ENCODE measurements at regions not wholly inside any gene's neighbourhood (a gene's known extent, or its start where the extent isn't known, plus 50 kb on each side); places are given as distances from the start of the nearest gene placed in this dataset.
A peak's percentile ranks its signal among the peaks of the same experiment; 100 is the strongest.

GRCh38 chr7:17535776-17536175, 237.3 kb downstream of the AHR start:
- Histone ChIP-seq H3K4me3 (no peak overlapping the region), H3K79me2 (peaks cover 37% of the 10 kb centered on the region), H3K9me2 (replicated peaks; ENCODE audit: insufficient read depth) (no peaks in the 10 kb centered on the region), H2AFZ (no peak overlapping the region), H3K4me1 (ENCODE audit: insufficient read depth) (no peaks in the 10 kb centered on the region), H3K36me3 (replicated peaks; ENCODE audit: insufficient read depth, low read depth) (no peaks in the 10 kb centered on the region), H4K20me1 (ENCODE audit: insufficient read depth, poor library complexity, severe bottlenecking) (no peaks in the 10 kb centered on the region), H3K27me3 (no peaks in the 10 kb centered on the region), H3K9me3 (ENCODE audit: low read depth) (no peaks in the 10 kb centered on the region), H3K27ac (no peak overlapping the region), H3K4me2 (no peak overlapping the region)
- TF ChIP-seq EZH2 (IDR thresholded peaks at IDR 0.05; ENCODE audit: borderline replicate concordance): no peak
- TF ChIP-seq CTCF (IDR thresholded peaks at IDR 0.05; ENCODE audit: poor library complexity): no peak
- TF ChIP-seq EZH2phosphoT487 (IDR thresholded peaks at IDR 0.05; ENCODE audit: low read depth, severe bottlenecking, unreplicated experiment): no peak
- no peak for DNase-seq (ENCODE audit: low spot score)
- WGBS (ENCODE audit: low lambda C conversion rate, missing lambda C conversion rate): 88% methylated on average over 1 of the region's 1 CpG

- peaks cover 14% of the 10 kb centered on the region for H3K4me1 ChIP-seq (ENCODE audit: insufficient read depth)
- no peaks in the 10 kb centered on the region for H3K36me3 ChIP-seq (replicated peaks; ENCODE audit: insufficient read depth, low read depth)
- no peak for TF ChIP-seq CTCF (IDR thresholded peaks at IDR 0.05; ENCODE audit: poor library complexity)
- no peak for TF ChIP-seq EZH2 (IDR thresholded peaks at IDR 0.05; ENCODE audit: borderline replicate concordance)
- TF ChIP-seq EZH2phosphoT487 (IDR thresholded peaks at IDR 0.05; ENCODE audit: low read depth, severe bottlenecking, unreplicated experiment): no peak
- H3K9me2 ChIP-seq (replicated peaks; ENCODE audit: insufficient read depth): no peaks in the 10 kb centered on the region
- H3K79me2 ChIP-seq: peaks cover 26% of the 10 kb centered on the region
- no peaks in the 10 kb centered on the region for H4K20me1 ChIP-seq (ENCODE audit: insufficient read depth, poor library complexity, severe bottlenecking)
- H3K9me3 ChIP-seq (ENCODE audit: low read depth): no peaks in the 10 kb centered on the region
- no peak overlapping the region for H2AFZ ChIP-seq
- H3K4me2 ChIP-seq: no peak overlapping the region
- no peak for DNase-seq (ENCODE audit: low spot score)
- H3K27ac ChIP-seq: no peak overlapping the region
- H3K4me3 ChIP-seq: no peak overlapping the region
- WGBS (ENCODE audit: low lambda C conversion rate, missing lambda C conversion rate): 98% methylated on average over 2 of the region's 2 CpGs
- H3K27me3 ChIP-seq: no peaks in the 10 kb centered on the region
These were observed 245.9 kb downstream of the AHR start for GRCh38 chr7:17544401-17544800.

- Histone ChIP-seq H3K4me3 (no peak overlapping the region), H3K4me2 (no peak overlapping the region), H3K36me3 (replicated peaks; ENCODE audit: insufficient read depth, low read depth) (no peaks in the 10 kb centered on the region), H3K9me3 (ENCODE audit: low read depth) (no peaks in the 10 kb centered on the region), H3K79me2 (peaks cover 32% of the 10 kb centered on the region), H4K20me1 (ENCODE audit: insufficient read depth, poor library complexity, severe bottlenecking) (no peaks in the 10 kb centered on the region), H3K9me2 (replicated peaks; ENCODE audit: insufficient read depth) (no peaks in the 10 kb centered on the region), H3K4me1 (ENCODE audit: insufficient read depth) (peaks cover 14% of the 10 kb centered on the region), H3K27ac (peak overlapping the region; percentile 48), H2AFZ (no peak overlapping the region), H3K27me3 (no peaks in the 10 kb centered on the region)
- TF ChIP-seq CTCF (IDR thresholded peaks at IDR 0.05; ENCODE audit: poor library complexity) (no peak), EZH2phosphoT487 (IDR thresholded peaks at IDR 0.05; ENCODE audit: low read depth, severe bottlenecking, unreplicated experiment) (no peak), EZH2 (IDR thresholded peaks at IDR 0.05; ENCODE audit: borderline replicate concordance) (no peak)
- DNase-seq (ENCODE audit: low spot score): no peak
These were observed 246.9 kb downstream of the AHR start for GRCh38 chr7:17545348-17545747.

GRCh38 chr7:17546189-17546588, 247.7 kb downstream of the AHR start:
- H3K36me3 ChIP-seq (replicated peaks; ENCODE audit: insufficient read depth, low read depth): no peaks in the 10 kb centered on the region
- H3K4me1 ChIP-seq (ENCODE audit: insufficient read depth): peaks cover 14% of the 10 kb centered on the region
- peaks cover 37% of the 10 kb centered on the region for H3K79me2 ChIP-seq
- DNase-seq (ENCODE audit: low spot score): no peak
- H3K4me2 ChIP-seq: no peak overlapping the region
- no peaks in the 10 kb centered on the region for H3K27me3 ChIP-seq
- 75% methylated on average over 3 of the region's 3 CpGs for WGBS (ENCODE audit: low lambda C conversion rate, missing lambda C conversion rate)
- TF ChIP-seq EZH2phosphoT487 (IDR thresholded peaks at IDR 0.05; ENCODE audit: low read depth, severe bottlenecking, unreplicated experiment) (no peak), EZH2 (IDR thresholded peaks at IDR 0.05; ENCODE audit: borderline replicate concordance) (no peak), CTCF (IDR thresholded peaks at IDR 0.05; ENCODE audit: poor library complexity) (no peak)
- H3K27ac ChIP-seq: peak overlapping the region; percentile 48
- no peak overlapping the region for H2AFZ ChIP-seq
- H4K20me1 ChIP-seq (ENCODE audit: insufficient read depth, poor library complexity, severe bottlenecking): no peaks in the 10 kb centered on the region
- H3K9me2 ChIP-seq (replicated peaks; ENCODE audit: insufficient read depth): no peaks in the 10 kb centered on the region
- no peak overlapping the region for H3K4me3 ChIP-seq
- no peaks in the 10 kb centered on the region for H3K9me3 ChIP-seq (ENCODE audit: low read depth)
